Left ventricle myocardium inferior (tissue), 1 donor: ENCODE measurements at regions not wholly inside any gene's neighbourhood (a gene's known extent, or its start where the extent isn't known, plus 50 kb on each side); places are given as distances from the start of the nearest gene placed in this dataset.
A peak's percentile ranks its signal among the peaks of the same experiment; 100 is the strongest.

ENCODE experiments used
- DNase-seq: peaks from one replicate; pipeline ENCODE4 v3.0.0-alpha.2; 2020
- H3K27ac ChIP-seq: fragments of 200-600 bp; replicated peaks from 2 replicates; pipeline ENCODE4 v1.8.0; 2021
- H3K27me3 ChIP-seq: fragments of 200-600 bp; 2 replicates; pipeline ENCODE4 v1.8.0; 2021; ENCODE audit warnings: low read depth
- H3K36me3 ChIP-seq: fragments of 200-600 bp; 2 replicates; pipeline ENCODE4 v1.8.0; 2021
- H3K4me1 ChIP-seq: fragments of 200-600 bp; 2 replicates; pipeline ENCODE4 v1.8.0; 2021
- H3K4me3 ChIP-seq: fragments of 200-600 bp; 2 replicates; pipeline ENCODE4 v1.8.0; 2021; ENCODE audit warnings: mild to moderate bottlenecking, moderate library complexity
- H3K9me3 ChIP-seq: fragments of 200-600 bp; replicated peaks from 2 replicates; pipeline ENCODE4 v1.8.0; 2021
- CTCF ChIP-seq: fragments of 200-600 bp; IDR thresholded peaks from 2 replicates; pipeline ENCODE4 v1.8.0; 2021; ENCODE audit warnings: antibody characterized with exemption, mild to moderate bottlenecking, borderline replicate concordance
- intact Hi-C: fragments of 100-400 bp; cut with micrococcal nuclease; formaldehyde crosslinking; loops from one replicate; pipeline ENCODE4 v1.11.0; 2022
- donor health status: DM: no; HTN: yes; CAD: no; lungs with severe emphysema.

- Histone ChIP-seq H3K36me3 (peaks cover 51% of the 10 kb centered on the region), H3K4me3 (no peak overlapping the region), H3K27ac (no peak overlapping the region), H3K4me1 (no peaks in the 10 kb centered on the region), H3K9me3 (peaks cover 26% of the 10 kb centered on the region), H3K27me3 (no peaks in the 10 kb centered on the region)
- DNase-seq, result no peak
- no peak for TF ChIP-seq CTCF
- intact Hi-C loops, result no loop called here
Measured at GRCh38 chr19:5257155-5258045, 83.2 kb downstream of the PTPRS start.

GRCh38 chr19:5255602-5256231, 84.9 kb downstream of the PTPRS start:
- intact Hi-C loops, result no loop called here
- Histone ChIP-seq H3K36me3 (peaks cover 49% of the 10 kb centered on the region), H3K27me3 (no peaks in the 10 kb centered on the region), H3K9me3 (peaks cover 26% of the 10 kb centered on the region), H3K27ac (no peak overlapping the region), H3K4me3 (no peak overlapping the region), H3K4me1 (no peaks in the 10 kb centered on the region)
- no peak for TF ChIP-seq CTCF
- DNase-seq, result no peak

GRCh38 chr19:5254944-5255343, 85.7 kb downstream of the PTPRS start:
- Histone ChIP-seq H3K9me3 (peaks cover 26% of the 10 kb centered on the region), H3K27me3 (no peaks in the 10 kb centered on the region), H3K27ac (no peak overlapping the region), H3K36me3 (peaks cover 48% of the 10 kb centered on the region), H3K4me1 (peaks cover 5% of the 10 kb centered on the region), H3K4me3 (no peak overlapping the region)
- DNase-seq, result no peak
- TF ChIP-seq CTCF, result no peak
- intact Hi-C loops, result no loop called here

- Histone ChIP-seq H3K27me3 (no peaks in the 10 kb centered on the region), H3K27ac (no peak overlapping the region), H3K36me3 (peaks cover 45% of the 10 kb centered on the region), H3K9me3 (peaks cover 26% of the 10 kb centered on the region), H3K4me3 (no peak overlapping the region), H3K4me1 (peaks cover 6% of the 10 kb centered on the region)
- no peak for TF ChIP-seq CTCF
- DNase-seq, result no peak
- intact Hi-C loops, result no loop called here
Measured at GRCh38 chr19:5254543-5254942, 86.1 kb downstream of the PTPRS start.

- DNase-seq, result no peak
- H3K4me1 ChIP-seq, result peaks cover 6% of the 10 kb centered on the region
- no peak for TF ChIP-seq CTCF
- no peak overlapping the region for H3K4me3 ChIP-seq
- H3K9me3 ChIP-seq, result peaks cover 26% of the 10 kb centered on the region
- H3K36me3 ChIP-seq, result peaks cover 51% of the 10 kb centered on the region
- peak overlapping the region; percentile 23 for H3K27ac ChIP-seq
- intact Hi-C loops, result no loop called here
- H3K27me3 ChIP-seq, result no peaks in the 10 kb centered on the region
Measured at GRCh38 chr19:5253406-5254110, 87.1 kb downstream of the PTPRS start.
